Suprapubic skin (tissue), 4 donors: ENCODE measurements at regions not wholly inside any gene's neighbourhood (a gene's known extent, or its start where the extent isn't known, plus 50 kb on each side); places are given as distances from the start of the nearest gene placed in this dataset.

Source experiments
- CTCF ChIP-seq, 2 donors: fragments of 200-600 bp in 1 of 2; fragments of 450-650 bp in 1 of 2; sonication (generic) in 1 of 2; IDR thresholded peaks; one replicate each; pipeline ENCODE4 v1.5.1; 2016 to 2019; ENCODE audit warnings: antibody characterized with exemption in 2 of 2, mild to moderate bottlenecking in 1 of 2, moderate library complexity in 1 of 2
- EP300 ChIP-seq: sonication (generic); formaldehyde crosslinking; IDR thresholded peaks from one replicate; pipeline ENCODE4 v1.6.1; 2017; ENCODE audit warnings: antibody characterized with exemption
- POLR2A ChIP-seq, 2 donors: fragments of 450-650 bp; IDR thresholded peaks; one replicate each; pipeline ENCODE4 v1.6.1; 2017; ENCODE audit warnings: antibody characterized with exemption in 2 of 2, mild to moderate bottlenecking in 2 of 2, moderate library complexity in 2 of 2
- POLR2AphosphoS5 ChIP-seq, 3 donors: sonication (generic); formaldehyde crosslinking; IDR thresholded peaks; one replicate each; pipeline ENCODE4 v1.6.1; 2017; ENCODE audit warnings: antibody characterized with exemption in 3 of 3

- no peak for TF ChIP-seq CTCF (IDR thresholded peaks at IDR 0.05)
- no peak for TF ChIP-seq EP300
- no peak for TF ChIP-seq POLR2AphosphoS5 (IDR thresholded peaks at IDR 0.05)
- TF ChIP-seq POLR2A (IDR thresholded peaks at IDR 0.05), result no peak
These were observed 982.2 kb upstream of the MAP3K7 start for GRCh38 chr6:91569071-91569470.
